Adipocyte (in vitro differentiated cells): ENCODE measurements at regions not wholly inside any gene's neighbourhood (a gene's known extent, or its start where the extent isn't known, plus 50 kb on each side); places are given as distances from the start of the nearest gene placed in this dataset.

Experiments used
- DNase-seq: peaks from one replicate; pipeline ENCODE4 v3.0.0-alpha.2; 2015; ENCODE audit warnings: low read depth
- H3K27me3 ChIP-seq: replicated peaks from 2 replicates; pipeline ENCODE4 v1.7.0; 2013; ENCODE audit warnings: mild to moderate bottlenecking, low read length, moderate library complexity; ENCODE audit not compliant: control insufficient read depth, insufficient read depth
- H3K36me3 ChIP-seq: 2 replicates; pipeline ENCODE4 v1.7.0; 2013; ENCODE audit warnings: low read length, mild to moderate bottlenecking, moderate library complexity; ENCODE audit not compliant: control insufficient read depth, insufficient read depth, severe bottlenecking
- H3K4me1 ChIP-seq: 2 replicates; pipeline ENCODE4 v1.7.0; 2013; ENCODE audit warnings: mild to moderate bottlenecking, low read length, moderate library complexity; ENCODE audit not compliant: control insufficient read depth, insufficient read depth
- H3K4me3 ChIP-seq: 2 replicates; pipeline ENCODE4 v1.7.0; 2013; ENCODE audit warnings: mild to moderate bottlenecking, low read length, moderate library complexity
- H3K9ac ChIP-seq: 2 replicates; pipeline ENCODE4 v1.7.0; 2013; ENCODE audit warnings: mild to moderate bottlenecking, low read length, moderate library complexity
- H3K9me3 ChIP-seq: 2 replicates; pipeline ENCODE4 v1.7.0; 2013; ENCODE audit warnings: mild to moderate bottlenecking, low read length, moderate library complexity; ENCODE audit not compliant: control insufficient read depth

DNA sequence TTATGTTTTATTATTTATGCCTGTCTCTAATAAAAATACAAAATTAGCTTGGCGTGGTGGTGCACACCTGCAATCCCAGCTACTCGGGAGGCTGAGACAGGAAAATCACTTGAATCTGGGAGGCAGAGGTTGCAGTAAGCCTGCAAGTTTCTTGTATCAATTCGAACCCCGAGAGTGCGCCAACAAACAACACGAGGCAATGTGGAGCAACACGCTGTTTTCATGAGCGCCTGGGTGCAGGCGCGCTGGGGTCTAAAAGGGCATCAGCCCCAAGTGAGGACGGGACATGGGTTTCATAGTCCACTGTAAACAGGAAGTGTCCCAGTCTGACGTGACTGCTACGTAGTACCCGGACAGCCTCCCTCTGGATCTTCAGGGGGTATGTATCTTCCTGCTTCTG is 1634.6 kb upstream of the AGA start:
- Histone ChIP-seq H3K36me3 (no peaks in the 10 kb centered on the region), H3K9me3 (peaks cover 6% of the 10 kb centered on the region), H3K4me3 (no peak overlapping the region), H3K9ac (no peak overlapping the region), H3K4me1 (no peaks in the 10 kb centered on the region), H3K27me3 (no peaks in the 10 kb centered on the region)
- no peak for DNase-seq

DNA sequence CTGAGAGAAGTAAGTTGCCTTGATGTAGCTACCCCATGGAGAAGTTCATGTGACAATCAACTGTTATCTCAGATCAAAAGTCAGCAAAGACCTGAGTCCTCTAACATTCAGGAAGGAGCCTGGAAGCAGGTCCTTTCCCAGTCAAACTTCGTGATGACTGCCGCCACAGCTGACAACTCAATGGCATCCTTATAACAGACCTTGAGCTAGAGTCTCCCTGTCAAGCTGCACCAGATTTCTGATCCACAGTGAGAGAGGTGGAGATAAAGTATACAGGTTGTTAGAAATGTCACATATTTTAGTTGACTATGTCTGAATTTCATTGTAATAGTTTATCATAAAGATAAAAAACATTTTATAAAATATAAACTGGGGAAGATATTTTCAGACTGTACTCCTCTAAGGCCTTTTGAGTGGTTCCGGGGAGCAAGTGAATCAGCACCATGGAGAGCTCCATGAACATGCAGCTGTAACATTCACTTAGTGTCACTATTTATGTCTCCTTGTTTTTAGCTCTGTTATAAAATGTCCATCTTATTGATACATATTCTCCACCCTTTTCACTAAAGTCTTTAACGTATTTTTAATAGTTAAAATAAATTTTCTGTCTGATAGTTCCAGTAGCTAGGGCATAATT is 1653.5 kb upstream of the AGA start:
- H3K36me3 ChIP-seq: no peaks in the 10 kb centered on the region
- no peaks in the 10 kb centered on the region for H3K27me3 ChIP-seq
- H3K4me3 ChIP-seq: no peak overlapping the region
- H3K9me3 ChIP-seq: peaks cover 8% of the 10 kb centered on the region
- no peaks in the 10 kb centered on the region for H3K4me1 ChIP-seq
- peak; percentile 56 for DNase-seq
- H3K9ac ChIP-seq: no peak overlapping the region

- Histone ChIP-seq H3K36me3 (no peaks in the 10 kb centered on the region), H3K9me3 (peaks cover 6% of the 10 kb centered on the region), H3K9ac (no peak overlapping the region), H3K27me3 (no peaks in the 10 kb centered on the region), H3K4me3 (no peak overlapping the region), H3K4me1 (no peaks in the 10 kb centered on the region)
- DNase-seq: peak; percentile 56
Observed at GRCh38 chr4:179097741-179098140, 1655.5 kb upstream of the AGA start.

GRCh38 chr4:179110356-179110755 is 1668.1 kb upstream of the AGA start:
- no peaks in the 10 kb centered on the region for H3K27me3 ChIP-seq
- H3K4me1 ChIP-seq: no peaks in the 10 kb centered on the region
- no peak overlapping the region for H3K9ac ChIP-seq
- peaks cover 4% of the 10 kb centered on the region for H3K9me3 ChIP-seq
- peak; percentile 26 for DNase-seq
- no peaks in the 10 kb centered on the region for H3K36me3 ChIP-seq
- H3K4me3 ChIP-seq: no peak overlapping the region

GRCh38 chr4:179110816-179111215 is 1668.6 kb upstream of the AGA start:
- Histone ChIP-seq H3K9ac (no peak overlapping the region), H3K27me3 (no peaks in the 10 kb centered on the region), H3K9me3 (peaks cover 4% of the 10 kb centered on the region), H3K4me1 (no peaks in the 10 kb centered on the region), H3K36me3 (no peaks in the 10 kb centered on the region), H3K4me3 (no peak overlapping the region)
- no peak for DNase-seq

- Histone ChIP-seq H3K9ac (no peak overlapping the region), H3K4me3 (no peak overlapping the region), H3K4me1 (no peaks in the 10 kb centered on the region), H3K9me3 (peaks cover 4% of the 10 kb centered on the region), H3K36me3 (no peaks in the 10 kb centered on the region), H3K27me3 (no peaks in the 10 kb centered on the region)
- peak; percentile 51 for DNase-seq
Observed at GRCh38 chr4:179112441-179113170, 1670.4 kb upstream of the AGA start.

DNA sequence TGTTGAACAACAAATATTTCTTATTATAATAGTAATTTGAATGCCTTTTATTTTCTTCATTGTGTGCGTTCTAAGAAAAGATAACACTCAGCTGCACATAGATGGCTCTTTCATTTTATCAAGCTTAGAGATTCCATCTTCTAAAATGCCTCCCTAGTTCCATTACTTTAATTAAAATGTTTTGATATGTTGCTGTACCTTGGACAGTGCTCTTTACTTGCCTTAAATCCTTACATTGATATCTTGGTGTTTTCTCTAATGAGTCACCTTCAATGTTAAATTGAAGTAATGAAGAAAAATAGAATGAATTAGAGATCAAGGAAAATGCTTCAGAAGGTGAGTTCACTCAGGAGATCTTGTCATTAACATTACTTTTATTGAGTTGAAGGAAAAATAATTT is 1672.4 kb upstream of the AGA start:
- Histone ChIP-seq H3K9ac (no peak overlapping the region), H3K36me3 (no peaks in the 10 kb centered on the region), H3K9me3 (peaks cover 4% of the 10 kb centered on the region), H3K27me3 (no peaks in the 10 kb centered on the region), H3K4me3 (no peak overlapping the region), H3K4me1 (no peaks in the 10 kb centered on the region)
- DNase-seq: no peak

GRCh38 chr4:179116011-179116410 is 1673.8 kb upstream of the AGA start:
- no peak overlapping the region for H3K9ac ChIP-seq
- no peak for DNase-seq
- no peaks in the 10 kb centered on the region for H3K4me1 ChIP-seq
- no peak overlapping the region for H3K4me3 ChIP-seq
- no peaks in the 10 kb centered on the region for H3K36me3 ChIP-seq
- H3K27me3 ChIP-seq: no peaks in the 10 kb centered on the region
- H3K9me3 ChIP-seq: peaks cover 4% of the 10 kb centered on the region

DNA sequence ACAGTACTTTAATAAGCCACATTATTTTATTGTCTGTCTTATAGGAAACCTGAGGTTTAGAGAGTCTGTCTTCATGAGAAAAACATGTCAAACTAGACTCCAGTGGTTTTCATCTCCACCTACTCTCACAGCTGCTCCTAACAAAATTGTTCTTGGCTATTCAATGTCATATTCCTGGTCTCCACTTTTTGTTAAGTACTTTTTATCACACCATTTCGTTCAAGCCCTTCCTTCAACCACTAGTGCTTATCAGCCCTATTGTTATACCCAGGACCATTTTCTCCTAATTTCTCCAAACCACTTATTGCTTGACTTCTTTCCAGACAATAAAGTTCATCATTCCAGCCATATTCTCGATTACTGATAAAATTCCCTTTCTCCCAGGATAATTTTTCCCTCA is 1674.3 kb upstream of the AGA start:
- Histone ChIP-seq H3K4me1 (no peaks in the 10 kb centered on the region), H3K27me3 (no peaks in the 10 kb centered on the region), H3K9ac (no peak overlapping the region), H3K9me3 (peaks cover 4% of the 10 kb centered on the region), H3K4me3 (no peak overlapping the region), H3K36me3 (no peaks in the 10 kb centered on the region)
- no peak for DNase-seq

DNA sequence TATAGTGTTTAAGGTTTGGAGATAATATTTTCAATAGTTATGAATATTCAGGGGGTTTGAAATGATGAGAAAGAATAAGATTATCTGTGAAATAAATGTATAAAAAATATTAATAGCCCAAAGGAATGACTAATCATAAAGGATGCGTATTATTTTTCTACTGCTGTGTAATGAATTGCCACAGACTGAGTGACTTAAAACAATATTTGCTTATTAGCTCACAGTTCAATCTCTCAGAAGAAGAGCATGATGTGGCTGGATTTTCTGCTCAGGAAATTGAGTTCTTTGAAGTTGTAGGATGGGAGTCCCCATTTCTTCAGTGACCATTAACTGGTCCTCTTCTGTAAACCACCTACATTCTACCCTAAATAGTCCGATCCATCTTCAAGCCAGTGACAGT is 1680.8 kb upstream of the AGA start:
- Histone ChIP-seq H3K4me3 (no peak overlapping the region), H3K9ac (no peak overlapping the region), H3K4me1 (no peaks in the 10 kb centered on the region), H3K36me3 (no peaks in the 10 kb centered on the region), H3K27me3 (no peaks in the 10 kb centered on the region), H3K9me3 (peaks cover 3% of the 10 kb centered on the region)
- DNase-seq: no peak

- Histone ChIP-seq H3K9ac (no peak overlapping the region), H3K36me3 (no peaks in the 10 kb centered on the region), H3K4me1 (no peaks in the 10 kb centered on the region), H3K27me3 (no peaks in the 10 kb centered on the region), H3K4me3 (no peak overlapping the region), H3K9me3 (peaks cover 3% of the 10 kb centered on the region)
- no peak for DNase-seq
Observed at GRCh38 chr4:179124419-179124818, 1682.2 kb upstream of the AGA start.

GRCh38 chr4:179124957-179125356 is 1682.7 kb upstream of the AGA start:
- H3K36me3 ChIP-seq: no peaks in the 10 kb centered on the region
- H3K9ac ChIP-seq: no peak overlapping the region
- peaks cover 3% of the 10 kb centered on the region for H3K9me3 ChIP-seq
- H3K4me1 ChIP-seq: no peaks in the 10 kb centered on the region
- DNase-seq: no peak
- H3K27me3 ChIP-seq: no peaks in the 10 kb centered on the region
- H3K4me3 ChIP-seq: no peak overlapping the region
